ENCODE measurements at regions not wholly inside any gene's neighbourhood (a gene's known extent, or its start where the extent isn't known, plus 50 kb on each side); places are given as distances from the start of the nearest gene placed in this dataset.

DNA sequence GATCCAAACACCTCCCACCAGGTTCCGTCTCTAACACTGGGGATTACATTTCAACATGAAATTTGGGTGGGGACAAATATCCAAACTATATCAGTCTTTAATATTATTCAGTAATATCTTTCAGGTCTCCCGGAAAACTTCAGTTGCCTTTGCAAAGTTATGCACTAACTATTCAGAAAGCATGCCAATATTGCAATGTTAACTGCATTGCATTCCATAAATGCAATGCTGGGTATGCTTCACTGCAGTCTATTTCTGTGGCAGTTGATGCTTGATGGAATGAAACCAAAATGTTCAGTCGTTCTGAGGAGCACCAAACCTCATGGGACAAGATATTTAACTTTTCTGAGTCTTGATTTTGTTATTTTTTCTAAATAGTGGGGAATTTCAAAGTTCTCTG is 147.5 kb downstream of the SLC16A9 start:
- no peak for ATAC-seq
- TF ChIP-seq, protein P1, sequence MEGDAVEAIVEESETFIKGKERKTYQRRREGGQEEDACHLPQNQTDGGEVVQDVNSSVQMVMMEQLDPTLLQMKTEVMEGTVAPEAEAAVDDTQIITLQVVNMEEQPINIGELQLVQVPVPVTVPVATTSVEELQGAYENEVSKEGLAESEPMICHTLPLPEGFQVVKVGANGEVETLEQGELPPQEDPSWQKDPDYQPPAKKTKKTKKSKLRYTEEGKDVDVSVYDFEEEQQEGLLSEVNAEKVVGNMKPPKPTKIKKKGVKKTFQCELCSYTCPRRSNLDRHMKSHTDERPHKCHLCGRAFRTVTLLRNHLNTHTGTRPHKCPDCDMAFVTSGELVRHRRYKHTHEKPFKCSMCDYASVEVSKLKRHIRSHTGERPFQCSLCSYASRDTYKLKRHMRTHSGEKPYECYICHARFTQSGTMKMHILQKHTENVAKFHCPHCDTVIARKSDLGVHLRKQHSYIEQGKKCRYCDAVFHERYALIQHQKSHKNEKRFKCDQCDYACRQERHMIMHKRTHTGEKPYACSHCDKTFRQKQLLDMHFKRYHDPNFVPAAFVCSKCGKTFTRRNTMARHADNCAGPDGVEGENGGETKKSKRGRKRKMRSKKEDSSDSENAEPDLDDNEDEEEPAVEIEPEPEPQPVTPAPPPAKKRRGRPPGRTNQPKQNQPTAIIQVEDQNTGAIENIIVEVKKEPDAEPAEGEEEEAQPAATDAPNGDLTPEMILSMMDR (IDR thresholded peaks at IDR 0.05), result no peak
- TF ChIP-seq EP300 (IDR thresholded peaks at IDR 0.05), result no peak
- TF ChIP-seq POLR2AphosphoS5 (IDR thresholded peaks at IDR 0.05), result no peak
- no peak for TF ChIP-seq POLR2A (IDR thresholded peaks at IDR 0.05)
- no peaks in the 10 kb centered on the region for H3K9me3 ChIP-seq
- no peaks in the 10 kb centered on the region for H3K36me3 ChIP-seq
- WGBS, 2 donors (ENCODE audit: low coverage in 1 of 2), result 21 to 25% methylated on average over 2 to 3 of the region's 3 CpGs
- peak overlapping the region in 2 of 4 donors; percentile 2 to 49 for H3K27ac ChIP-seq
- H3K4me3 ChIP-seq, result no peak overlapping the region
- no peaks in the 10 kb centered on the region for H3K27me3 ChIP-seq
- peaks cover 4 to 45% (median 16%) of the 10 kb centered on the region in 3 donors for H3K4me1 ChIP-seq

DNA sequence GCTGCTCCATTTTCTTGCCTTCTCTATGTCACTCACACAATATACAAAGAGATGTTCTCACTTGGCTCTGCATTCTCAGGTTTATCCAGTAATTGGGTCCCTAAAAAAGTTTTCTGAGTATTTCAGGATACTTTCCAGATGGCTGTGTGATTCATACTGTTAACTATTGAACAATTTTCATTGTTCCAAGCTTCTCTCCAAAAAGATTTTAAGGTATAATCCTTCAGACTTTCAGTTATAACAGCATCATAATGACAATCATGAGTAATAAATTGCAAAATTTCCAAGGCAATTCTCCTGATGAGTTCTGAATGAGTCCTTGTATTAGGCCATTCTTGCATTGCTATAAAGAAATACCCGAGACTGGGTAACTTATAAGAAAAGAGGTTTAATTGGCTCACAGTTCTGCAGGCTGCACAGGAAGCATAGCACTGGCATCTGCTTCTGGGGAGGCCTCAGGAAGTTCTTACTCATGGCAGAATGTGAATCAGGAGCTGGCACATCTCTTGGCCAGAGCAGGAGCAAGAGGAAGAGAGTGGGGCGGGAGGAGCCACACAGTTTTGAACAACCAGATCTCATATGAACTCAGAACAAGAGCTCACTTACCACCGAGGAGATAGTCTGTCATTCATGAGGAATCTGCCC is 148.1 kb downstream of the SLC16A9 start:
- peak overlapping the region in 2 of 4 donors; percentile 2 to 49 for H3K27ac ChIP-seq
- H3K9me3 ChIP-seq, result no peaks in the 10 kb centered on the region
- H3K4me3 ChIP-seq, result no peak overlapping the region
- no peaks in the 10 kb centered on the region for H3K27me3 ChIP-seq
- peaks cover 4 to 47% (median 16%) of the 10 kb centered on the region in 3 donors for H3K4me1 ChIP-seq
- no peak for ATAC-seq
- H3K36me3 ChIP-seq, result no peaks in the 10 kb centered on the region
- 23 to 26% methylated on average over 3 of the region's 3 CpGs for WGBS, 2 donors (ENCODE audit: low coverage in 1 of 2)
- TF ChIP-seq EP300 (IDR thresholded peaks at IDR 0.05) (no peak), POLR2A (IDR thresholded peaks at IDR 0.05) (no peak), POLR2AphosphoS5 (IDR thresholded peaks at IDR 0.05) (no peak)
- TF ChIP-seq, protein P1 (IDR thresholded peaks at IDR 0.05), result no peak

DNA sequence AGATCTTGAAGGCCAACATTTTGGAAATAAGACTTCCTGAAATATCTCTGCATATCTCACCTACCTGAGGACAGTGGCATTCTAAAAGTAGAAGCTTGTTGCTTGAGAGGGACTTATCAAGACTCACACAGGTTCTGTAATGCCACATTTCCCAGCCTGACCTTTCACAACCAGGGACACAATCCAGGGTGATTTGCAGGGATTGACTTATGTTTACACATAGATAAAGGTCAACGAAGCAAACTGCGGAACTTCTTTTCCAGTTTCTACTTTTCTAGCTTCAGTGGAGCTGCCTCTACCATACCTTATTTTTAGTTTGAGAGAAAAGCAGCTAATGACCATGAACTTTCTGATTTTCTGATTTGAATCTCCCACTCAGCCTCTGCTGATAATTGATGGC is 148.7 kb downstream of the SLC16A9 start:
- TF ChIP-seq, protein P1 (IDR thresholded peaks at IDR 0.05), result no peak
- peak; percentile 7 for TF ChIP-seq POLR2AphosphoS5 (IDR thresholded peaks at IDR 0.05)
- WGBS, 2 donors (ENCODE audit: low coverage in 1 of 2), result 27 to 31% methylated on average over 2 of the region's 2 CpGs
- no peaks in the 10 kb centered on the region for H3K27me3 ChIP-seq
- ATAC-seq, result no peak
- peak overlapping the region in 2 of 4 donors; percentile 2 to 49 for H3K27ac ChIP-seq
- H3K9me3 ChIP-seq, result no peaks in the 10 kb centered on the region
- peaks cover 4 to 47% (median 16%) of the 10 kb centered on the region in 3 donors for H3K4me1 ChIP-seq
- no peak overlapping the region for H3K4me3 ChIP-seq
- H3K36me3 ChIP-seq, result no peaks in the 10 kb centered on the region

DNA sequence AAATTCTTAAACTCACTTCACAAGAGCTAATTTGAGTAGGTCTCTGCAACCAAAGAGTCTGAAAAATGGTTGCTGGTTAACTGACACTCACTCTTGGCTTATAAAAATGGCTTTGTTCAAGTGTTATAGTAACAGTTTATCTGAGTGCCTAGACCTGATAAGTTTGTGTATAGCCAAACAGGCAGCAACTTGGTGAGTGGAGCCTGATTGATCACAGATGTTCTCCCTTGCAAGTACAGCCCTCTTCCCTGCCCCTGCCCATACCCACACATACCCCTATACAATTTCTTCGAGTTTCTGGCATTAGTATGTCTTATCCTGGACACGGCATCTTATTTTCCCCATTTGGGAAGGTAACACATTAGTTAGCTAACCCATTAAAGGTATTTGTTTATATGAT is 149.5 kb downstream of the SLC16A9 start:
- 24 to 70% methylated on average over 2 of the region's 2 CpGs for WGBS, 2 donors (ENCODE audit: low coverage in 1 of 2)
- peaks cover 4 to 47% (median 16%) of the 10 kb centered on the region in 3 donors for H3K4me1 ChIP-seq
- no peak overlapping the region for H3K4me3 ChIP-seq
- no peaks in the 10 kb centered on the region for H3K27me3 ChIP-seq
- H3K9me3 ChIP-seq, result no peaks in the 10 kb centered on the region
- TF ChIP-seq EP300 (IDR thresholded peaks at IDR 0.05), result no peak
- TF ChIP-seq POLR2AphosphoS5 (IDR thresholded peaks at IDR 0.05), result no peak
- no peak for TF ChIP-seq POLR2A (IDR thresholded peaks at IDR 0.05)
- TF ChIP-seq, protein P1 (IDR thresholded peaks at IDR 0.05), result no peak
- ATAC-seq, result no peak
- H3K27ac ChIP-seq, result no peak overlapping the region
- H3K36me3 ChIP-seq, result no peaks in the 10 kb centered on the region

DNA sequence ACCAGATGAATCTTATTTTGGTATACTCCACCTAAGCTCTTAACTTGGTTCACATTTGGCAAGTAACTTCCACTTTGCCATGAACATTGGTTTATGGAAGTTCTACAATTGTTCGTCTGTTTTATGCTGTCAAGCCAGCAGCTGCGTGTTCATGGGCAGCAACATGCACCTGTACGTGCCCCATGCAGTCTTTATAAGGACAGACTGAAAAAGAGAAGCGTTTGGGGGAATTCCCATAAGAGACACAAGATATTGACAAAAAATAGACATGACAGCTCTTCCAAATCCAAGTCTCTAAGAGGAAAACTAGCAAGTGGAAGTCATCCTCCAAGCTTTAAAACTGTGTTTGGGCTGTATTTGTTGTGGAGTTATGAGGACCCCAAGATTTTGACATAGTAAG is 151.6 kb downstream of the SLC16A9 start:
- Histone ChIP-seq H3K27ac (no peak overlapping the region), H3K36me3 (no peaks in the 10 kb centered on the region), H3K4me3 (no peak overlapping the region), H3K4me1 (peaks cover 4 to 46% (median 16%) of the 10 kb centered on the region in 3 donors), H3K27me3 (no peaks in the 10 kb centered on the region), H3K9me3 (no peaks in the 10 kb centered on the region)
- ATAC-seq, result no peak
- WGBS, 2 donors (ENCODE audit: low coverage in 1 of 2), result 69 to 90% methylated on average over 2 to 4 of the region's 4 CpGs
- TF ChIP-seq EP300 (IDR thresholded peaks at IDR 0.05) (no peak), POLR2A (IDR thresholded peaks at IDR 0.05) (no peak), POLR2AphosphoS5 (IDR thresholded peaks at IDR 0.05) (no peak)
